ENCODE measurements at regions not wholly inside any gene's neighbourhood (a gene's known extent, or its start where the extent isn't known, plus 50 kb on each side); places are given as distances from the start of the nearest gene placed in this dataset.

GRCh38 chr21:14646893-14647292 is 100.8 kb upstream of the SAMSN1 start:
- TF ChIP-seq CTCF (IDR thresholded peaks at IDR 0.05 in 2 of 3, conservative IDR thresholded peaks at IDR 0.05 in 1 of 3; ENCODE audit: control insufficient read depth in 2 of 3, extremely low read depth in 1 of 3, insufficient read depth in 1 of 3, low read depth in 3 of 3, low read length in 3 of 3) (no peak), RCOR1 (conservative IDR thresholded peaks at IDR 0.05; ENCODE audit: low read depth, low read length) (no peak), POLR2A (IDR thresholded peaks at IDR 0.05; ENCODE audit: low read depth, low read length) (no peak), POLR2AphosphoS5 (IDR thresholded peaks at IDR 0.05; ENCODE audit: low read length) (no peak), EZH2 (IDR thresholded peaks at IDR 0.05; ENCODE audit: borderline replicate concordance, control insufficient read depth, low read depth, low read length) (no peak), TCF12 (IDR thresholded peaks at IDR 0.05; ENCODE audit: low read depth, low read length) (no peak)
